Tibial nerve (tissue), 4 donors: ENCODE measurements at regions not wholly inside any gene's neighbourhood (a gene's known extent, or its start where the extent isn't known, plus 50 kb on each side); places are given as distances from the start of the nearest gene placed in this dataset.
A peak's percentile ranks its signal among the peaks of the same experiment; 100 is the strongest.

Experiments used
- DNase-seq, 2 donors: peaks; one replicate each; pipeline ENCODE4 v3.0.0-alpha.2; 2019; ENCODE audit warnings: low spot score in 2 of 2
- H3K27ac ChIP-seq, 4 donors: fragments of 200-600 bp; sonication (generic) in 3 of 4; one replicate each; pipeline ENCODE4 v1.5.1; 2017 to 2019; ENCODE audit warnings: mild to moderate bottlenecking in 1 of 4
- H3K27me3 ChIP-seq, 2 donors: fragments of 200-600 bp; sonication (generic) in 1 of 2; one replicate each; pipeline versions ENCODE4 v1.5.1 to v1.6.0; 2017 to 2019
- H3K36me3 ChIP-seq, 3 donors: fragments of 200-600 bp; sonication (generic); one replicate each; pipeline ENCODE4 v1.5.1; 2018 to 2019
- H3K4me1 ChIP-seq, 4 donors: fragments of 200-600 bp; sonication (generic) in 3 of 4; one replicate each; pipeline ENCODE4 v1.5.1; 2017 to 2019
- H3K4me3 ChIP-seq, 4 donors: fragments of 200-600 bp; sonication (generic) in 3 of 4; one replicate each; pipeline ENCODE4 v1.5.1; 2017 to 2019; ENCODE audit warnings: mild to moderate bottlenecking in 1 of 4, moderate library complexity in 1 of 4
- H3K9me3 ChIP-seq, 4 donors: fragments of 200-600 bp; sonication (generic) in 3 of 4; one replicate each; pipeline ENCODE4 v1.5.1; 2017 to 2019
- CTCF ChIP-seq, 5 experiments: fragments of 200-600 bp in 3 of 5; fragments of 450-650 bp in 2 of 5; sonication (generic) in 3 of 5; IDR thresholded peaks; one replicate each; pipeline ENCODE4 v1.5.1; 2016 to 2019; ENCODE audit warnings: antibody characterized with exemption in 5 of 5, mild to moderate bottlenecking in 3 of 5, moderate library complexity in 2 of 5
- EP300 ChIP-seq, 2 donors: sonication (generic); formaldehyde crosslinking; IDR thresholded peaks; one replicate each; pipeline ENCODE4 v1.6.1; 2017; ENCODE audit warnings: antibody characterized with exemption in 2 of 2, mild to moderate bottlenecking in 1 of 2
- POLR2A ChIP-seq, 2 donors: fragments of 450-650 bp; IDR thresholded peaks; one replicate each; pipeline ENCODE4 v1.6.1; 2017; ENCODE audit warnings: antibody characterized with exemption in 2 of 2, mild to moderate bottlenecking in 2 of 2, moderate library complexity in 2 of 2
- WGBS, 2 donors: methylation state at CpG; one replicate each; pipeline ENCODE4 v1.1.5; 2018; 5-methylcytosine and 5-hydroxymethylcytosine counted together

GRCh38 chr14:101490771-101491170 lies 70.5 kb upstream of the DIO3 start:
- Histone ChIP-seq H3K9me3 (peaks cover 0 to 38% (median 0%) of the 10 kb centered on the region in 4 donors), H3K36me3 (no peaks in the 10 kb centered on the region), H3K27ac (no peak overlapping the region), H3K27me3 (no peaks in the 10 kb centered on the region), H3K4me3 (no peak overlapping the region), H3K4me1 (no peaks in the 10 kb centered on the region)
- no peak for DNase-seq
- 81 to 83% methylated on average over 9 of the region's 9 CpGs for WGBS, 2 donors
- TF ChIP-seq POLR2A (IDR thresholded peaks at IDR 0.05) (no peak), CTCF (IDR thresholded peaks at IDR 0.05) (no peak), EP300 (IDR thresholded peaks at IDR 0.05) (no peak)

- H3K4me1 ChIP-seq = peaks cover 0 to 2% (median 0%) of the 10 kb centered on the region in 4 donors
- TF ChIP-seq CTCF (IDR thresholded peaks at IDR 0.05) (no peak), EP300 (IDR thresholded peaks at IDR 0.05) (no peak), POLR2A (IDR thresholded peaks at IDR 0.05) (no peak)
- H3K27ac ChIP-seq = no peak overlapping the region
- H3K4me3 ChIP-seq = no peak overlapping the region
- peak in 1 of 2 donors; percentile 0 for DNase-seq
- H3K9me3 ChIP-seq = peaks cover 0 to 28% (median 0%) of the 10 kb centered on the region in 4 donors
- no peaks in the 10 kb centered on the region for H3K36me3 ChIP-seq
- no peaks in the 10 kb centered on the region for H3K27me3 ChIP-seq
- 95 to 98% methylated on average over 12 of the region's 12 CpGs for whole genome bisulfite sequencing, 2 donors
These were observed 69.5 kb upstream of the DIO3 start for GRCh38 chr14:101491841-101492240.

- Histone ChIP-seq H3K27ac (no peak overlapping the region), H3K4me1 (peaks cover 0 to 10% (median 0%) of the 10 kb centered on the region in 4 donors), H3K9me3 (peaks cover 0 to 22% (median 0%) of the 10 kb centered on the region in 4 donors), H3K36me3 (no peaks in the 10 kb centered on the region), H3K4me3 (no peak overlapping the region), H3K27me3 (no peaks in the 10 kb centered on the region)
- TF ChIP-seq CTCF (IDR thresholded peaks at IDR 0.05) (no peak), EP300 (IDR thresholded peaks at IDR 0.05) (no peak), POLR2A (IDR thresholded peaks at IDR 0.05) (no peak)
- 60 to 71% methylated on average over 11 to 15 of the region's 15 CpGs for WGBS, 2 donors
- peak in 1 of 2 donors; percentile 9 for DNase-seq
These were observed 68.6 kb upstream of the DIO3 start for GRCh38 chr14:101492716-101493115.

- H3K9me3 ChIP-seq = peaks cover 0 to 16% (median 0%) of the 10 kb centered on the region in 4 donors
- 68 to 72% methylated on average over 7 of the region's 7 CpGs for WGBS, 2 donors
- H3K4me1 ChIP-seq = peaks cover 0 to 16% (median 0%) of the 10 kb centered on the region in 4 donors
- H3K4me3 ChIP-seq = no peak overlapping the region
- DNase-seq = peak in 1 of 2 donors; percentile 5
- no peak overlapping the region for H3K27ac ChIP-seq
- TF ChIP-seq EP300 (IDR thresholded peaks at IDR 0.05) = no peak
- no peak for TF ChIP-seq CTCF (IDR thresholded peaks at IDR 0.05)
- TF ChIP-seq POLR2A (IDR thresholded peaks at IDR 0.05) = no peak
- no peaks in the 10 kb centered on the region for H3K36me3 ChIP-seq
- no peaks in the 10 kb centered on the region for H3K27me3 ChIP-seq
These were observed 66.5 kb upstream of the DIO3 start for GRCh38 chr14:101494826-101495225.

GRCh38 chr14:101495284-101495683 lies 66.0 kb upstream of the DIO3 start:
- DNase-seq = peak in 1 of 2 donors; percentile 4
- Histone ChIP-seq H3K36me3 (no peaks in the 10 kb centered on the region), H3K9me3 (peaks cover 0 to 16% (median 0%) of the 10 kb centered on the region in 4 donors), H3K27ac (no peak overlapping the region), H3K4me3 (no peak overlapping the region), H3K4me1 (peaks cover 0 to 16% (median 0%) of the 10 kb centered on the region in 4 donors), H3K27me3 (no peaks in the 10 kb centered on the region)
- TF ChIP-seq CTCF (IDR thresholded peaks at IDR 0.05) = no peak
- no peak for TF ChIP-seq POLR2A (IDR thresholded peaks at IDR 0.05)
- TF ChIP-seq EP300 (IDR thresholded peaks at IDR 0.05) = no peak
- 88 to 92% methylated on average over 3 of the region's 3 CpGs for WGBS, 2 donors
